K562 (cell line): ENCODE measurements at regions not wholly inside any gene's neighbourhood (a gene's known extent, or its start where the extent isn't known, plus 50 kb on each side); places are given as distances from the start of the nearest gene placed in this dataset.

Source experiments
- ATAC-seq: fragments of 200-7000 bp; cut with Tn5 transposase; 3 replicates; pipeline ENCODE4 v1.9.1; 2020; ENCODE audit warnings: moderate library complexity
- BruUV-seq: library from RNA; stranded (reverse); fragments of 400-500 nt; replicated peaks from 2 replicates; lab custom pipeline; 2021; lab: Mats Ljungman, UMichigan
- CTCF ChIA-PET: fragments of 300-600 bp; formaldehyde crosslinking; extraction: SDS; loops from one replicate; lab custom pipeline; 2021; ENCODE audit warnings: low intra/inter-chr PET ratio; lab: Yijun Ruan, JAX
- POLR2A ChIA-PET: fragments of 300-600, 350-650 bp; sonication (Branson Sonifier 250); formaldehyde crosslinking; extraction: SDS; loops from one replicate; lab custom pipeline; 2021; ENCODE audit warnings: antibody characterized with exemption, inconsistent platforms; lab: Yijun Ruan, JAX
- DNase-seq, 4 experiments: peaks; one replicate each; pipeline versions ENCODE4 v3.0.0 to v3.0.0-alpha.2; 2011 to 2018; ENCODE audit warnings: low spot score in 3 of 4, mixed read lengths in 3 of 4; ENCODE audit errors: extremely low read depth in 1 of 4
- FAIRE-seq: peaks from 2 replicates; lab custom pipeline; 2011; peaks lifted over from hg19 to GRCh38; lab: Jason Lieb, UNC
- H2AFZ ChIP-seq: 2 replicates; pipeline ENCODE4 v1.6.0; 2011; ENCODE audit warnings: low read depth, low read length, control low read depth, inconsistent platforms
- H3K27ac ChIP-seq: fragments of 200-600 bp; 3 replicates; pipeline ENCODE4 v1.8.0; 2011; ENCODE audit warnings: low read depth, mild to moderate bottlenecking, control low read depth, inconsistent platforms, low read length, moderate library complexity, mixed read lengths; ENCODE audit errors: extremely low read depth
- H3K27me3 ChIP-seq, 2 experiments: fragments of 300-600 bp in 1 of 2; 2 replicates in 1 of 2; 3 replicates in 1 of 2; pipeline versions ENCODE4 v1.6.0 to v1.8.0; 2011; ENCODE audit warnings: inconsistent platforms in 2 of 2, low read length in 2 of 2, mild to moderate bottlenecking in 1 of 2, mixed read lengths in 1 of 2, moderate library complexity in 1 of 2; ENCODE audit not compliant: control insufficient read depth in 2 of 2, insufficient read depth in 2 of 2
- H3K36me3 ChIP-seq: fragments of 300-600 bp; 3 replicates; pipeline ENCODE4 v1.8.0; 2011; ENCODE audit warnings: mild to moderate bottlenecking, low read length, inconsistent platforms; ENCODE audit not compliant: control insufficient read depth, insufficient read depth
- H3K4me1 ChIP-seq, 2 experiments: fragments of 200-600 bp in 1 of 2; replicated peaks in 1 of 2; 2 replicates in 1 of 2; 3 replicates in 1 of 2; pipeline versions ENCODE4 v1.5.1 to v1.8.0; 2011; ENCODE audit warnings: inconsistent platforms in 2 of 2, low read length in 2 of 2, mild to moderate bottlenecking in 1 of 2, mixed read lengths in 1 of 2, moderate library complexity in 1 of 2; ENCODE audit not compliant: control insufficient read depth in 2 of 2, insufficient read depth in 2 of 2
- H3K4me2 ChIP-seq: 2 replicates; pipeline ENCODE4 v1.6.1; 2011; ENCODE audit warnings: low read length, control low read depth, inconsistent platforms, mixed read lengths; ENCODE audit not compliant: insufficient read depth
- H3K4me3 ChIP-seq: fragments of 200-600 bp; sonication (generic), shearing (Covaris generic); 2 replicates; pipeline ENCODE4 v1.5.1; 2016; ENCODE audit warnings: control low read depth, inconsistent platforms
- H3K79me2 ChIP-seq: fragments of 200-600 bp; 3 replicates; pipeline ENCODE4 v1.8.0; 2011; ENCODE audit warnings: low read length, inconsistent platforms; ENCODE audit not compliant: control insufficient read depth, insufficient read depth
- H3K9ac ChIP-seq, 2 experiments: 2 replicates each; pipeline versions ENCODE4 v1.6.0 to v1.6.1; 2011; ENCODE audit warnings: low read depth in 2 of 2, low read length in 2 of 2, control low read depth in 1 of 2, inconsistent platforms in 1 of 2, mild to moderate bottlenecking in 1 of 2, mixed read lengths in 1 of 2; ENCODE audit not compliant: insufficient read depth in 1 of 2
- H3K9me1 ChIP-seq: one replicate; pipeline ENCODE4 v1.6.0; 2011; ENCODE audit warnings: inconsistent platforms, mild to moderate bottlenecking, low read length, moderate library complexity; ENCODE audit not compliant: control insufficient read depth, insufficient read depth
- H3K9me3 ChIP-seq: replicated peaks from 2 replicates; pipeline ENCODE4 v1.5.1; 2011; ENCODE audit warnings: low read depth, low read length, inconsistent platforms; ENCODE audit not compliant: control insufficient read depth, insufficient read depth
- H4K20me1 ChIP-seq: replicated peaks from 2 replicates; pipeline ENCODE4 v1.6.1; 2011; ENCODE audit warnings: low read length, inconsistent platforms, mixed read lengths; ENCODE audit not compliant: control insufficient read depth, insufficient read depth
- FOXP1 ChIP-seq: sonication (generic); formaldehyde crosslinking; IDR thresholded peaks from 2 replicates; pipeline ENCODE4 v1.8.0; 2022; ENCODE audit warnings: mild to moderate bottlenecking, missing genetic modification reagents
- HNRNPL ChIP-seq: fragments of 200-400 bp; formaldehyde crosslinking; IDR thresholded peaks from 2 replicates; pipeline ENCODE4 v1.6.1; 2017; ENCODE audit warnings: low read depth, mild to moderate bottlenecking, low read length
- KLF6 ChIP-seq: fragments of 250-450 bp; sonication (Bioruptor Pico); IDR thresholded peaks from 2 replicates; pipeline ENCODE4 v1.4.0; 2020; ENCODE audit warnings: mild to moderate bottlenecking, moderate library complexity, borderline replicate concordance
- MEF2A ChIP-seq: IDR thresholded peaks from 2 replicates; pipeline ENCODE4 v1.6.1; 2011; ENCODE audit warnings: low read depth, mild to moderate bottlenecking, low read length, moderate library complexity; ENCODE audit not compliant: control insufficient read depth
- NR2C1 ChIP-seq, 2 experiments: fragments of 450-650 bp; IDR thresholded peaks; 2 replicates each; pipeline ENCODE4 v1.6.1; 2017; ENCODE audit warnings: mild to moderate bottlenecking in 2 of 2, antibody characterized with exemption in 1 of 2, inconsistent platforms in 1 of 2, missing compliant biosample characterization in 1 of 2, missing genetic modification characterization in 1 of 2
- POLR2AphosphoS2 ChIP-seq: IDR thresholded peaks from 2 replicates; pipeline ENCODE4 v1.6.1; 2012; ENCODE audit warnings: low read length, improper control_type of control experiment
- SAFB2 ChIP-seq: fragments of 200-400 bp; formaldehyde crosslinking; IDR thresholded peaks from 2 replicates; pipeline ENCODE4 v1.6.1; 2018; ENCODE audit warnings: borderline replicate concordance, low read length, low read depth, moderate library complexity; ENCODE audit not compliant: severe bottlenecking
- SFPQ ChIP-seq: fragments of 200-400 bp; formaldehyde crosslinking; IDR thresholded peaks from 2 replicates; pipeline ENCODE4 v1.6.1; 2017; ENCODE audit warnings: mild to moderate bottlenecking, low read depth, low read length, moderate library complexity
- YY1 ChIP-seq, 3 experiments: IDR thresholded peaks; 2 replicates each; pipeline ENCODE4 v1.6.1; 2011; ENCODE audit warnings: low read length in 2 of 3, mild to moderate bottlenecking in 2 of 3, moderate library complexity in 2 of 3, borderline replicate concordance in 1 of 3, control low read depth in 1 of 3, low read depth in 1 of 3; ENCODE audit not compliant: insufficient read depth in 3 of 3, insufficient replicate concordance in 2 of 3, control insufficient read depth in 1 of 3, insufficient read length in 1 of 3; ENCODE audit errors: extremely low read depth in 1 of 3
- ZBTB8A ChIP-seq: fragments of 450-650 bp; IDR thresholded peaks from 2 replicates; pipeline ENCODE4 v1.6.1; 2018; ENCODE audit warnings: mild to moderate bottlenecking, moderate library complexity; ENCODE audit not compliant: partially characterized antibody
- ZFX ChIP-seq: sonication (generic); formaldehyde crosslinking; IDR thresholded peaks from 2 replicates; pipeline ENCODE4 v1.8.0; 2022; ENCODE audit warnings: mild to moderate bottlenecking, missing genetic modification reagents, moderate library complexity
- ZNF143 ChIP-seq: sonication (generic); formaldehyde crosslinking; IDR thresholded peaks from 2 replicates; pipeline ENCODE4 v1.9.0; 2022; ENCODE audit warnings: mild to moderate bottlenecking, missing genetic modification reagents
- ZSCAN29 ChIP-seq: fragments of 450-650 bp; IDR thresholded peaks from 2 replicates; pipeline ENCODE4 v1.6.1; 2017
- WGBS: fragments of 100-300 bp; shearing (Covaris generic); methylation state at CpG from one replicate; pipeline ENCODE4 v1.1.6; 2016; ENCODE audit warnings: low coverage, mixed read lengths; ENCODE audit not compliant: insufficient coverage; ENCODE audit errors: missing lambda C conversion rate; 5-methylcytosine and 5-hydroxymethylcytosine counted together
- in situ Hi-C: fragments of 300-500 bp; cut with MboI; formaldehyde crosslinking; loops from 4 replicates; pipeline ENCODE4 v1.15.0; 2018; ENCODE audit warnings: inconsistent platforms, mixed read lengths
- intact Hi-C: fragments of 100-400 bp; cut with micrococcal nuclease; formaldehyde crosslinking; loops from 2 replicates; pipeline ENCODE4 v1.14.2; 2022
- TF ChIP-seq, protein P1 (sequence below), 3 experiments: IDR thresholded peaks in 2 of 3; conservative IDR thresholded peaks in 1 of 3; 2 replicates each; pipeline ENCODE4 v1.5.1; 2011 to 2012; ENCODE audit warnings: low read length in 3 of 3, mild to moderate bottlenecking in 3 of 3, control low read depth in 2 of 3, improper control_type of control experiment in 1 of 3, inconsistent platforms in 1 of 3, low read depth in 1 of 3, mixed read lengths in 1 of 3, moderate library complexity in 1 of 3; ENCODE audit not compliant: insufficient read depth in 2 of 3

- no peak for DNase-seq
- Histone ChIP-seq H3K4me2 (no peak overlapping the region), H3K27me3 (no peaks in the 10 kb centered on the region), H3K9ac (no peak overlapping the region), H4K20me1 (no peaks in the 10 kb centered on the region), H3K27ac (no peak overlapping the region), H3K79me2 (no peaks in the 10 kb centered on the region), H3K36me3 (no peaks in the 10 kb centered on the region), H2AFZ (no peak overlapping the region), H3K9me3 (no peaks in the 10 kb centered on the region), H3K9me1 (no peaks in the 10 kb centered on the region), H3K4me3 (no peak overlapping the region), H3K4me1 (no peaks in the 10 kb centered on the region)
- ChIA-PET CTCF (no interaction called here), POLR2A (interaction anchor here (0.6 kb wide), 1 partner anchor 847 kb away, joined by 4 read pairs; no protein-coding TSS in a partner anchor)
- BruUV-seq, result no TSS peak
- TF ChIP-seq KLF6 (CRISPR knock-in tag) (no peak), ZBTB8A (no peak), SFPQ (no peak), POLR2AphosphoS2 (no peak), ZNF143 (CRISPR knock-in tag) (no peak), SAFB2 (no peak), ZSCAN29 (no peak), FOXP1 (CRISPR knock-in tag) (no peak), MEF2A (no peak), YY1 (IDR thresholded peaks at IDR 0.05; ENCODE audit: borderline replicate concordance in 1 of 3, control insufficient read depth in 1 of 3, extremely low read depth in 1 of 3, insufficient read depth in 3 of 3, insufficient read length in 1 of 3, insufficient replicate concordance in 2 of 3, low read depth in 1 of 3, low read length in 2 of 3) (no peak), ZFX (CRISPR knock-in tag) (no peak), HNRNPL (no peak), NR2C1 (IDR thresholded peaks at IDR 0.05) (no peak), NR2C1 (tag; IDR thresholded peaks at IDR 0.05) (no peak)
- TF ChIP-seq, protein P1, sequence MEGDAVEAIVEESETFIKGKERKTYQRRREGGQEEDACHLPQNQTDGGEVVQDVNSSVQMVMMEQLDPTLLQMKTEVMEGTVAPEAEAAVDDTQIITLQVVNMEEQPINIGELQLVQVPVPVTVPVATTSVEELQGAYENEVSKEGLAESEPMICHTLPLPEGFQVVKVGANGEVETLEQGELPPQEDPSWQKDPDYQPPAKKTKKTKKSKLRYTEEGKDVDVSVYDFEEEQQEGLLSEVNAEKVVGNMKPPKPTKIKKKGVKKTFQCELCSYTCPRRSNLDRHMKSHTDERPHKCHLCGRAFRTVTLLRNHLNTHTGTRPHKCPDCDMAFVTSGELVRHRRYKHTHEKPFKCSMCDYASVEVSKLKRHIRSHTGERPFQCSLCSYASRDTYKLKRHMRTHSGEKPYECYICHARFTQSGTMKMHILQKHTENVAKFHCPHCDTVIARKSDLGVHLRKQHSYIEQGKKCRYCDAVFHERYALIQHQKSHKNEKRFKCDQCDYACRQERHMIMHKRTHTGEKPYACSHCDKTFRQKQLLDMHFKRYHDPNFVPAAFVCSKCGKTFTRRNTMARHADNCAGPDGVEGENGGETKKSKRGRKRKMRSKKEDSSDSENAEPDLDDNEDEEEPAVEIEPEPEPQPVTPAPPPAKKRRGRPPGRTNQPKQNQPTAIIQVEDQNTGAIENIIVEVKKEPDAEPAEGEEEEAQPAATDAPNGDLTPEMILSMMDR (IDR thresholded peaks at IDR 0.05 in 2 of 3, conservative IDR thresholded peaks at IDR 0.05 in 1 of 3; ENCODE audit: insufficient read depth in 2 of 3, low read depth in 1 of 3, low read length in 3 of 3), result no peak
- in situ Hi-C loops, result no loop called here
- intact Hi-C loops, result no loop called here
- ATAC-seq, result no peak
- no peak for FAIRE-seq
- WGBS, result 0% methylated on average over 6 of the region's 6 CpGs
Observed at GRCh38 chr1:55547405-55547804, 332.2 kb upstream of the USP24 start.
